ENCODE measurements at regions not wholly inside any gene's neighbourhood (a gene's known extent, or its start where the extent isn't known, plus 50 kb on each side); places are given as distances from the start of the nearest gene placed in this dataset.

DNA sequence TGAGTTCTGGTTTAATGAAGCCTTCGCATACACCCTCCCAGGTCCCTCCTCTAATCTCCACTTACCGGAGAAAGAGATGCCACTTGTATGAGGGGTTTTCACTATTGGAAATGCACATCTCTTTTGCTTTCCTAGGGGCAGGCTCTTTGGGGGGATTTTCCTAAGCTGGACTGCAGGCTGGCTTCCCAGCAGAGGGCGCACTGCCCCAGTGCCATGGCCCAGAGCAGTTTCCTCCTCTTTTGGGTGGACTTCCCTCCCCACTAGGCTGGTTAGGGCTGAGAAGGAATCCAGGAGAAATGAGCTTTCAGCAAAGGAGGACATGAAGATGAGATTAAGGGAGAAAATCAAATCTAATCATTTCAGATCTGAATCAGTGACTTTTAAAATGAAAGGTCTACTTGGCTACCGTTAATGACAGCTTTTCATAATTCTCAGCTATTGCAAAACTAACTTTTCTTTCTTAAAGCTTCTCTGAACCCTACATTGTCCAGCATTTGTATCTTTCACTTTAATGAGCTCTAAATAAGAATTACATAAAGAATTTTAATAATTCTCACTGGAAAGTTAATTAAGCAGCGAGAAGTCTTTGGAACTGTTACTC, 784.1 kb upstream of the FANCL start:
- DNase-seq (ENCODE audit: low read depth, low spot score), result no peak

DNA sequence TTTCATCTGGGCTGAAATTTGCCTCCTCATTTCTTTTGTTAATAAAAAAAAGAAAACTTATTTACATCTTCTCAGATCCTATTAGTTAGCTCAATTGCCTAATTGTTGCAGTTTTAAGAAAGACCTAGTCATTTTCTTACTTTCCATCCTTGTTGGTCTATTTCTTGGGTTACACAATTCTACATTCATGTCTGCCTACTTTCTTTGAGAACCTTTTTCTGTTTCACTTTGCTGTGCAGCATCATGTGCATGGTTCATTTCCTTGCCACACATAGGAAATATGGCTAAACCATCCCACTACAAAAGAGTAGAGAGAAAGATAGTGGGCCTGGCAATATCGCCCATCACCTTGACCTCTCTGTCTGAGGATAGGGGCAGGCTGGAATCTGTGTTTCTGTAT, 780.7 kb upstream of the FANCL start:
- no peak for DNase-seq (ENCODE audit: low read depth, low spot score)

DNA sequence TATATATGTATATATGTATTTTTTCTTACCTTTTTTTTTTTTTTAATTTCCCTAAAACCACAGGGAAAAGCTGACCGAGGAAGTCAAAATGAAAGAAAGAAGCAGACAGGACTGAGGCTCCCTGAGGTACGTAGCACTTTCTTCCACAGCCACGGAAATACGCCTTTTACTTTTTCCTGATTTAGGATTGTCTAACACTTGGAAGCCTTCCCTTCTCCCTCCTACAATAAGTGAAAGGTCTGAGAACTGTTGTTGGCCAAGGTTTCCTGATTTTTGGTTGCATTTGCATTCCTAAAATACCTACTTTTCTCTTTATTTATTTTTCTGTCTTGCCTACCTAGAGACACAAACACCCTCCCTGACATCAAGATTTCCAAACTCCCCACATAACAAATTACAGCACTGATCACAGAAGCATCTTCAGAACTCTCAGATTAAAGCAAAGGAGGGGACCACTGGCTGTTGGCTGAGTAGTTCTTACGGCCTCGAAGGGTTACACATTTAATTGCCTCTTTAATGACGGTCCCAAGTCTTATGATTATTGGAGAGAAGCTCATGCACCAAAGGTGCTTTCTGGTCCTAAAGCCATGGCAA, 778.5 kb upstream of the FANCL start:
- no peak for DNase-seq (ENCODE audit: low read depth, low spot score)

DNA sequence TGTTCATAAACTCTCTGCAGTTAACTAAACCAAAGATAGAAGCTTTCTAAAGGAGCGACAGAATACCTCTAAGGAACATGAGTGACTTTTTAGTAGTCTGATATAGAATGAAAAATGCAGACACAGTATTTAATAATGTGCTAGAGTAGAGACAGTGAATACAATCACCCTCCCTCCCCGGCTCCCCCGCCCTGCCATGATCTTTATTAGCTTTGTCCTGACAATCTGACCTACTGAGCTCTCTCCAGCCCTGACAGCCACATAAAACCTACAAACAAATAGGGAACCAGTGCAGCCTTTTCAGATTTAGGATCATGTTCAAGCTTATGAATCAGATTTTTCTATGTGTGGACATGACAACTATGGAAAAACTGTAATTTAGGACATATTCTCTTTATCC, 777.6 kb upstream of the FANCL start:
- DNase-seq (ENCODE audit: low read depth, low spot score), result no peak

DNA sequence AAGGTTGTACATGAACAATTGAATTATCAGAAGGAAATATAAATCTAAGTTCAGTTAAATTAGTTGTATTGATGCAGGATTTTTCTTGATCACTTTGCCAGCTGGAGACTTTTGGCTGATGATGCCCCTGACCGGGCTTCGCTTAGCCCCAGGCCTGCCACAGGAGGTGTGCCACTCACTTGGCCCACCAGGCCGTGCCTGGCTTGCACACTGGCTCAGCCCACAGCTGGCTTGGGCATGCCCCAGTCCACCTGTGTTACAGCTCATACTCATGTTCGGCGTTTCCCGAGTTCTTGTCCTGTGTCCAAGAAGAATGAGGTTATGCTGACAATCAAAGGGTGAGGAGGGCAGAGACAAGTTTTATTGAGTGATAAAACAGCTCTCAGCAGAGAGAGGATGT, 773.9 kb upstream of the FANCL start:
- no peak for DNase-seq (ENCODE audit: low read depth, low spot score)

DNA sequence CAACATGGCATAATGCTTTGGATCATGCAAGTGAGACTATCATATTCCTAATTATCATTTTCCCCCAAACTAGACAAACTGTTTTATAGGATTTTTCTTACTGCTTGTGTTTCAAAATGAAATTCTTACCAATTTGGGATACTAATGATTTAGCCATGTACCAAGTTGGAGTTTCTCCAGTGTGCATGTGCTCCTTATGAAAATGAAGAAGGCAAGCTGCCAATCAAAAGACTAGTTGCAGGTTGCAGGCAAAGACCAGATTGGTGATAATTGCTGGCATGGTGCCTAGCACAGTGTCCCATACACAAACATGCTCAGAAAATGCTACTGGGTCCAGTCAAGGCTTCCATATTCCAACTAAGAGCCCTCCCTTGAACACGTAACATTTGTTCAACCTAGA, 771.8 kb upstream of the FANCL start:
- no peak for DNase-seq (ENCODE audit: low read depth, low spot score)

DNA sequence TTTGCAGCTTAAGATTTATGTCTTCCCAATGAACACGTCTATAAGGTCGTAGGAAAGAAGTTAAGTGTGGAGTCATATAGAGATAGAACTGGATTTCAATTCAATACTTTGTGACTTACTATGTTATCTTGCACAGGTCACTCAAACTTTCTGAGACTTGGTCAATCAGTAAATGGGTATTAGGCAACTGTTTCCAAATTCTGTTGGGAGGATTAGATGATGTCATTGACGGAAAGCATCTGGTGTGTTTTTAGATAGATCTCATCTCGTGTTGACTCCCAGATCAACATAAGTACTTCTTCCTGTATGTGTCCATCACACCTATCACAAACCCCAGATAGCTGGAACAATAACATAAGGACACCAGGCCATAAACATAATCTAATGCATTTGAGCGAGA, 771.1 kb upstream of the FANCL start:
- DNase-seq (ENCODE audit: low read depth, low spot score), result no peak

DNA sequence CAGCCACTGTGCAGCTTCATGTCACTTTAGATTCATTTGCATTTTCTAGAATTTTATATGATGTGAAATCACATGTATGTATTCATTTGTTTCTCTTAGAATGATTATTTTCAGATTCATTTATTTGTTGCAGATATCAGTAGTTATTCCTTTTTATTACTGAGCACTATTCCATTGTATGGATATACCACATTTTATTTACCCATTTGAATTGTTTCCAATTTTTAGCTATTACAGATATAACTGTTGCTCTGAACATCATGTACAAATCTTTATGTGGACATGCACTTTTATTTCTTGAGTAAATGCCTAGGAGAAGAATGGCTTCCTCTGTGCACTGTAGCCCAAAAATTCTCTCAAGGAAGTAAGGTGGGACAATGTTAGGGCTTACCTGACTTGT, 767.8 kb upstream of the FANCL start:
- no peak for DNase-seq (ENCODE audit: low read depth, low spot score)

DNA sequence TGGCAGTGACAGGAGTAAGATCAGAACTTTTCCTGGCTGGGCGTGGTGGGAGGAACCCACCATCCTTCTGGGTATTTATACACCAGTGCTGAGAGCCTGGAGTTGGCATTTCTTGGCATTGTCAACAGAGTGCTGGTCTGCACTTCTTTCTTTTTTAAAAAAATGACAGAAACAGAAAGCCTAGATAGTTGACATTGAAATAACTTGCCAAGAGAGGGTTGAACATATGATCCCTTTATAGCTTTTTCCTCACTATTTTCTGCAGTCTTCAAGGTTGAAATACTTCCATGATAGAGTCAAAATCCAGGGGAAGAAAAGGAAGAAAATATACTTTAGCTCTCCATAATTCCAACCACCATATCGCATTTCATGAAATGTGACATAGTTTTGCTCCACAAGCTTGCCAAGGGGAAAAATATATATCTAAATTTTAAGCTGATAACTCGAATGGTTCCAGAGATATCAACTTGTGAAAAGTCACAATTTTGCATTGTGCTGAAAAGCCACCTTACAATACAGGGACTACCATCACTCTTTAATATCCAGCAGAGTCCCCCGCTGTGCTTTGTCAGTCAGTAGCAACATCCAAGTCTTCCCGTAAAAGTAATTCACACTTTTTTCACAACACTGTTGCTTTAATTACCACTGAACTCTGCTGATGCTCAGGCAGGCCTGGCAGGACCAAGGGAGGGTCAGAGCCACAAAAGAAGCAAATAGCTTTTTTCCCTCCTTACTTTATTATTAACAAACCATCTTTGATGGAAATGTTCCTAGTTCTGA, 764.9 kb upstream of the FANCL start:
- DNase-seq (ENCODE audit: low read depth, low spot score), result no peak

DNA sequence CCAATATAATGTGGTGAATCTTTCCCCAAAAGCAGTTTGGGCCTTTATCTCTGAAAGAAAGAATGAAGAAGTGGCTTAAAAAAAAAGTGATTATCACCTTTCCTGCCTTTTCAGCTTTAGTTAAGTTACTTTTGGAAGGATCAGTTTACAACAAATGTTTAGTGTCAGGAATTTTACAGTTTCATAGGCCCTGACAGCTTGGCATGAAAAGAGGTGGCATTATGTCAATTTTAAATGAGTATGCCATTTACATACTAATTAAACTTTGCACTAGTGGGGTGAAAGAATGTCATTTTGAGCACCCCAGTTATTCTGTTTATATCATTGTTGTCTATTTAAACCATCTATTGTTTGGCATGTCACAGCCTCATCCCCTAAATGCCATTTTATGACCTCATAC, 763.5 kb upstream of the FANCL start:
- DNase-seq (ENCODE audit: low read depth, low spot score), result no peak

DNA sequence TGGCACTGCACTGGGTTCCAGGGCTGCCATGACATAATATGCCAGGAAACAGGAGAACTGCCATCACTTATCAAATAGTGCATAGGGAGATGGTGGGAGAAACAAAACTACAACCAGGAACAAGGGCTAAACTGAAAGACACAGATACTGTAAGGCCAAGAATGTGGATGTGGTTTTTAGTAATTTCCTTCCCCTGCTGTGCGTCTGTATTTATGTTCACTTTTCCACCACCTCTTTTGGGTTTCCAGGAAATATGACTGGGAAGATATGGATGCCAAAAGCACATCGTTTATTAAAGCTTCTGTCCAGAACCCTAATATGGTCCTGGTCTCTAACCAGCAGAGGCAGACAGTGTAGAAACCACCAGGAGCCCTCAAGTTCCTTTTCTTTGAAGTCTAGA, 759.7 kb upstream of the FANCL start:
- peak; percentile 30 for DNase-seq (ENCODE audit: low read depth, low spot score)

DNA sequence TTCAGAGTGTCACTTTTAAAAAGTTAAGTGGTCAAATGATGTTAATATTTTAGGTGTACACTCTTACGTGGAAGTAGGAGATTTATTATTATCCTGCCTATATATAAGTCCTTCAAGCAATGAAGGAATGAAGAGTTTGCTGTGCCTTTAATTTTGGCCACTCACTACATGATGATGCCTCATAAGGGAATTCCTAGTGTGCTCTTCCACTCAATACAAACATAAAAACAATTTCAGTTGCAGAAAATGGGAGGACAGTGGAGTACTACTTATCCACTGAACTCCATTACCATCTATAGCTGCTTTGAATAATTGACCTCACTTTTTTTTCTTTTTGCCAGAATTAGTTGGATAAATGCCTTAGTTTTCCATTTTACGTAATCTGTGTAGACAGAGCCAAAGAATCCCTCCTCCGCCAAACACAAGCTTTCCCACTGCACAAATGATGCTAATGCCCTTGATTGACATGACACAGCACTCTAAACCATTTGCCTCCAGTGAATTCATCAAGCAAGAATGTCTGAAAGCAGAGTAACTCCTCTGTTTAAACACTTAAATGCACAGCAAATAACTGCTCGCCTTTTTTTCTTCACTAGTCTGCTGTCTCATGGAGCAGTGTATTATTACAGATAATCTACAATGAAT, 751.1 kb upstream of the FANCL start:
- DNase-seq (ENCODE audit: low read depth, low spot score), result no peak

DNA sequence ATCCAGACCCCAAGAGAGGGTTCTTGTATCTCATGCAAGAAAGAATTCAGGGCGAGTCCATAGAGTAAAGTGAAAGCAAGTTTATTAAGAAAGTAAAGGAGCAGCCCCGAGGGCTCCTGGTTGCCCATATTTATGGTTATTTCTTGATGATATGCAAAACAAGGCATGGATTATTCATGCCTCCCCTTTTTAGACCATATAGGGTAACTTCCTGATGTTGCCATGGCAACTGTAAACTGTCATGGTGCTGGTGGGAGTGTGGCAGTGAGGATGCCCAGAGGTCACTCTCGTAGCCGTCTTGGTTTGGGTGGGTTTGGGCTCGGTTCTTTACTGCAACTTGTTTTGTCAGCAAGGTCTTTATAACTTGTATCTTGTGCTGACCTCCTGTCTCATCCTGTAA, 750.2 kb upstream of the FANCL start:
- no peak for DNase-seq (ENCODE audit: low read depth, low spot score)

DNA sequence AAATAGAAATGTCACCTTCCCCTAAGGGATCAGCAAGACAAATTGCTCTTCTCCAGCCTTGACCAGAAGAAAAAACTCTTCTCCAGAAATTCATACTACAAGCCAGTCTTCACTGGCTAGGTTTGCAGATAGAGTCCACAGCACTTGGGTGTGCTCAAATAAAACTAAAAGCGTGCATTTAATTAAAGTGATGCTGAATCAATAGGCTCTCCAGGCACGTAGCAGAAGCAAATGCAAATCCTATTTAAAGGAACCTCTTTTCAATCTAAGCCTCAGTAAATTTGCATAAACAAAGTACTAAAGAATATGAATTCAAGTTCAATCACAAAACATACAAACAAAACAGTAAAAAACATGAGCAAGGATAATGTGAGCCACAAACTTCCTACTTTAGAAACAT, 744.4 kb upstream of the FANCL start:
- DNase-seq (ENCODE audit: low read depth, low spot score), result no peak

DNA sequence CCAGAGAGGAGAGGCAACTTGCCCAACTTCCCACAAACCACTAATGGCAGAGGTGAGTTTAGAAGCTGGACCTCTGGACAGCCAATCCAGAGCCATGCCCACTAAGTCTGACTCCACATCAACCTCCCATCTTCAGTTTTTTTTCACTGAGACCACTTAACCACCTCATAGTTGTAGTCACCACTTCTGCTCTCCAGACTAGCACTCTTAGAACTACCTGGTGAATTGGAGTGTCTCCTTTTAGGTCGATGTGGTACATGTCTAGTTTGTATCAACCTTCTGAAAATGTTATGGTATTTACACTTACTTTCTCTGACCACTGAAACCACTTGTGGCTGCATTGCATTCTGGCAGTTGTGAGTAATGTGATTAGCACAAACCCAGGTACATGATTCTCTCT, 743.6 kb upstream of the FANCL start:
- DNase-seq (ENCODE audit: low read depth, low spot score), result no peak

DNA sequence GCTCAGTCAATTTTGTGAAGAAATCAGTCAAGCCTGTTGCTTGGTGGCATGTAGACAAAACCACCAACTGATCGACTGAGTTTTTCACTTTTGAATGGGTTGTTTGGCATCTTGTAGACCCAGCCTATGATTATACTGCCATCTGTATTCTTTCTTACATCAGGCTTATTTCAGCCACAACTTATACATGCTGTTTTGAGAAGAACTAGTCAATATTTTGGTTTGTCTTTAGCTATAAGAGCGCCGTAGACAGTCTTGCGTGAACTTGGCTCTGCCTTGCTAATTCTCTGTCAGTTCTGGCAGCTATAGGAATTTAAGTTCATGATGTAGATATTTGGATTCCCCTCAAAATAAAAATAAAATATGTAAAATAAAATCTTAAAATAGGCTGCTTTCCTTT, 742.0 kb upstream of the FANCL start:
- no peak for DNase-seq (ENCODE audit: low read depth, low spot score)

DNA sequence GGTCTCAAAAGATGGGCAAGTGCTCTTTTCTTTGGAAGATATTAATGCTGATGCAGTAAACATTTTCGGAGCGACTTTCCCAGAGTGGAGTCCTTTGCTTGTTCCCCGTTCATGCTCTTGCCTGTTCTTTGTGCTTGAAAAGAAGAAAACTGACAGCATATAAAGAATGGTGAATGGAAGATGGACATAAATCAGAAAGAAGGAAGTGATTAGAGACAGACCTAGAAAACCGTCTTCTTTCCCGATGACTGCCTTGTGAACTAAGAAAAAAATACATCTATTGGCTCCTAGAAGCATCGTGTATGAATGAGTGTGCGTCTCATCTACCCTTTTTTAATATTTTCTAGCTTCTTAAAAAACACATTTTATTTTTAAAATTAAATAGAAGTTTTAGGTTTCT, 740.1 kb upstream of the FANCL start:
- DNase-seq (ENCODE audit: low read depth, low spot score), result no peak

DNA sequence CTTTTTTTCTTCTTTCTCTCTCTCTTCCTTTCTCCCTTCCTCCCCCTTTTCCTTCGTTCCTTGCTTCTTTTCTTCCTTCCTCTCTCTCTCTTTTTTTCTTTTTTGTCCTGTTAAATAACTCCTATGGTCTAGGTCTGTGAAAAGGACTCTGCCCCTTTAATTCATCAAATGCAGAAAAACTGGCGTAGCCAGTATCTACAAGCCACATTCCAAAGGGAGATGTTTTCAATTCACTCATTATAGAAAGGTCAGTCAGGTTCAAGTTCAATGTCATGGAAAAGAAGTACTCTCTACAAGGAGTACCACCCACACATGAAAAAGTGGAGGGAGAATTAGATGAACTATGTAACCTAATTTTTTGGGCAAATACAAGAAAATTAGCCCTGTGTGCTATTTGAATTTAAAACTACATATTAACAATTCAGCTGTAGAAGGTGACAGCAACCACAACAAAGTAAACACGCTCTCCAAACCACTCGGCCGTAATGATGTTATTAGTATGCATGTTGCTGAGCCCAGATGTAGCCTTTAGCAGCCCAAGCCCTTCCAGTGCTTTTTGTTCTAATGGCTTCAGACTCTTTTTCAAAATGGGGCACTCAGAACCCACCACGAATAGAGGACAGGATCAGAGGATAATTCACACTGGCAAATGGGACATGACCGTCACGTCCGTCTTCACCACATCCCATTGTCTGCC, 735.4 kb upstream of the FANCL start:
- DNase-seq (ENCODE audit: low read depth, low spot score), result no peak

DNA sequence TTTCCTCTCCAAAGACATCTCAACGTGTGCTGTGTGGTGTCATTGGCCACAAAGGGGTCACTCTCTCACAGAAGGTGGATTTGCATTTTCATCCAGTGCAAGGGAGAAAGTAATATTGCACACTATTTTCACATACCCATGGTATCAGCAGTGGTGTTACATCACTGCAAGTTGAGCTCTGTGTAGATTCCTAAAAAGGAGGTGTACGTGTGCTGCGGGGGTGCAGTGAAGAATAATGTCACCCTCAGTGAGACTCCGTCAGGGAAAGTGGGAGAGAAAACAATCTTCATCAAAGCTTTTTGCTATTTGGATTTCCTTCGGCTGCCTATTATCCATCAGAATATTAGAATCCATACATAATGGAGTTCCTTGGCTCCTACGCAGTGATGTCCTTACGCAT, 733.8 kb upstream of the FANCL start:
- DNase-seq (ENCODE audit: low read depth, low spot score), result no peak

DNA sequence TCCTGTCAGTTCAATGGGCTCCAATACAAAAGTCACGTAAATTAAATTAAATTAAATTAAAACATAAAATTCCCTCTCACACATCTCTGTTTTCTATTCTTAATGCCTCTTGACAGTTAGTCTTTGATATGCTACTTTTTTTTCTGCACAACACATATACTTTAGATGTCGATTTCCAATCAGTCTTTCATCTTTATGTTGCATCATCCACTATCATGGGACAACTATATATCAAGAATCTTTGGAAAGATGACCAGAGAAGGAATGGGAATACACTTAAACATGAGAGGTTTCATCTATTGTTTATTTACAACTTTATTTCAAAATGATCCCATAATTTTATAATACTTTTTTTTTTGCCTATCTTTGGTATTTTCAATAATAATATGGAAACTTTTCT, 733.3 kb upstream of the FANCL start:
- DNase-seq (ENCODE audit: low read depth, low spot score), result no peak

DNA sequence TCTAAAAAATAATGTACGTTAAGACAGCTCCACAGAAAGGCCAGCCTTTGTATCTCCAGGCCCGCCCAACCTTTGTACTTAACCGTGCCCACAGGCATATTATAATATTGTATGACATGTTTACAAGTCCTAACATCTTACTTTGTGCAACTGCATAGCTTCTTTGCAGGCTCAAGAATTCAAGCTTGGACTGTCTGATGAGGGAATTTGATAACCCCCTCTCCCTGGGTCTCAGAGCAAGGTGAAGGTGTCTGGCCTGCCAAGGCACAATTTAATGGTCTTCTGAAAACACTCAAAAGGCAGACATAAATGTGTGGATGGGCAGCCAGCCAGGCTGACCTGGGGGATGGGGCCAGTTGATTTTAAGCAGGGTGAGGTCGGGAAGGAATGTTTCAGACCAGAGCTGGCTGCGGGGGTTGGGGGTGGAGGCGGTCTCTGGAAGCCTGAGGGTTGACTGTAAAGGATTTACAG, 732.7 kb upstream of the FANCL start:
- DNase-seq (ENCODE audit: low read depth, low spot score), result no peak

DNA sequence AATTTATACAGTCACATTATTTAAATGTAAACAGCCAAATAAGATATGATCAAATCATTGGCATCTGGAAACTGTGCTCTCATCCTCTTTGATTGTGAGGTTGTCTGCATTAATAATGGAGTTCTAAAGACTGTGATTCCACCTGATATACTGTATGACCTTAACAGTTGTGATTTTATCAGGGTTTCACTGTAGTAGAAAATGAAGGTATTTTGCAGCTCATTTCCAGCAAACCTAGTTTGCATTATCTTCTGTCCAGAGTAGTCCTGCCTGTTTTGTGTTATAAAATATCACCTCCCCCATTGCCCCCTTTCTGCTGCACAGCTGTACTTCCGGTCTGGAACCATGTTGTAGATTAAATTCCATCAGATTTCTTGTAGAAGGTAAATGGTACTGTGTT, 731.6 kb upstream of the FANCL start:
- no peak for DNase-seq (ENCODE audit: low read depth, low spot score)
